Right forelimb (tissue), 1 donor: ENCODE measurements at regions not wholly inside any gene's neighbourhood (a gene's known extent, or its start where the extent isn't known, plus 50 kb on each side); places are given as distances from the start of the nearest gene placed in this dataset.

ENCODE experiments used
- DNase-seq: peaks from one replicate; pipeline ENCODE4 v3.0.0-alpha.2; 2018

DNA sequence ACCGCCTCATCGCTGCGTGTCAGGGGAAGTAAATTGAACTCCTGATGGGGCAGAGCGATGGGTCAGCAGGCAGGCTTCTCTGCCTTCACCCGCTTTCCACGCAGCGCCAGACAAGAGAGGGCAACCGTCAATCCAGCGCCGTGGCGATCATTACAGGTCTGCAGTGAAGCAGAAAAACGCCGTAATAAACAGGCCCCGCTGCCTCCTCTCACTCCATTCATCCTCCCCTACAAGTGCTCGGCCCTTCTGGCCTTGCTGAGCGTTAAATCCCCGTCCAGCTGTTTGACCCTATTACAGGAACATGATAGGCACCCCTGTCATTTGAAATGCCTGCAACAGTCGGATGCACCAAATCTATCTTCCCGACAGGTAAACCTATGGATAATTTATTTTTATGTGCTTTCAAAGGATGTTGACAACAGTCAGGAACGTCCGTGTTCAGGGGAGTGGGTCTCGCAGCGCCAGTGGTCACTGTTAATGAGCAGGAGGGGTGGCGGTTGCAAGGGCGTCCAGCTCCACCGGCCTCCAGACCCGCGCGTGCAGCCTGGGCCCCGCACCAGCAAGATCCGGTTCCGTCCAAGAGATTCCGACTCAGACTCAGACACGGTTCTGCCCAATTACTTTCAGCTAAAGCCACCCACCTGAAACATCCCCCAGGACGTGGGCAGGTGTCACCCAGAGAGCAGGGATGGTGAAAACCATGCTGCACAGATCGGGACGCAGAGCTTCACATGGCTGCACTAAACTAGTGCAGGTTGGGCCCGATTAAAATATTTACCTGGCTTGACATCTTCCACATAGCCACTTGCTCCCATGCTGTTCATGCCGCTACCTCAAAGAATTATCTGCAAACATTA, 508.0 kb upstream of the MGMT start:
- no peak for DNase-seq

DNA sequence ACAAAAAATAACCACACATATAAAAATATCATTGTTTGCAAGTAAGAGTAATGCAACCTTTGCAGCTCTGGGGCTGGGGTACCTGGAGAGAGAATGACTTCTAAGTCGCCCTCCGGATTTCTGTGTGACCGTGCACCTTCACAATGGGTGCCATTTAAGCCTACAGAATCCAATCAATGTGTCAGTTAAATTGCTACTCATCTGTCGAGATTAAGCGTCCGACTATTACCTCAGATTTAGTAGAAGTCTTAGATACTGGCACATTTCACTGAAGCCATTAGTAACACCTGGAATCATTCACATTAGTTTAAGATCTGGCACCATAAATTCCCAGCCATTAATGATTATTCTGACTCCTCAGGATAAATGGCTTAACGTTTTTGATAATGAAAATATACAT, 507.3 kb upstream of the MGMT start:
- no peak for DNase-seq

DNA sequence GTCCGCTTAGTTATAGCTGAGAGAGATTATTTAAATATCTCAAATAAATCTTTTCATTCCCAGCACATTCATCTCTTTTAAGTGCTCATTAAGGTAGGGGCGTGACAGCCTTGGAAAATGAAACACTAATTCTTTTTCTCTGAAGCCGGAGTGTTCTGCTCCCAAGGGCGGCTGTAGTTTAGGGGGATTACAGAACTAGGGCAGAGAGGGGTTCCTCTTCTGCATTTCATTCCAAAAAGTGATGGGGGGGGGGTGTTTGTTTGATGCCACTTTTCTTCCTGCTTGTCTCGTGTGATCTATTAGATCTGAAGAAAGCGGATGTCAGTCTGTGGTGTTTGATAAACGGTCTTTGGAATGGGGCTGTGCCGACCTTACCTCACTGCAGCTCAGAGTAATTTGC, 506.5 kb upstream of the MGMT start:
- DNase-seq: no peak

DNA sequence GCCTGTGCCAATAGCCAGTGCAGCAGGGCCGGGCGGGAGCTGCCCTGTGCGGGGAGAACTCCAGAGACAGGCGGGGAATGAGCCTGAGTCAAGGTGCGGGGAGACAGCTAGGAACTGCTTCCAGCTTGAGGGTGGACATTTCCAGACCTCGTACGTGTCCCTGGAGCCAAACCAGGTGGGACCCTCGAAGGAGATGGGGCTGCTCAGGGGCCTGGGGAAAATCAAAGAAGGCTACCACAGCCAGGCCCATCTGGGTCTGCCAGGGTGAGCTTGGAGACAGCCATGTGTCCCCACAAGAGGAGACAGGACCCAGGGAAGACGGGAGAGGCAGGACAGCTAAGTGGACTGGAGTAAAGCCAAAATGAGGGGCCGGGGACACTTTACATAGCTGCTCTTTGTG, 504.9 kb upstream of the MGMT start:
- DNase-seq: no peak

DNA sequence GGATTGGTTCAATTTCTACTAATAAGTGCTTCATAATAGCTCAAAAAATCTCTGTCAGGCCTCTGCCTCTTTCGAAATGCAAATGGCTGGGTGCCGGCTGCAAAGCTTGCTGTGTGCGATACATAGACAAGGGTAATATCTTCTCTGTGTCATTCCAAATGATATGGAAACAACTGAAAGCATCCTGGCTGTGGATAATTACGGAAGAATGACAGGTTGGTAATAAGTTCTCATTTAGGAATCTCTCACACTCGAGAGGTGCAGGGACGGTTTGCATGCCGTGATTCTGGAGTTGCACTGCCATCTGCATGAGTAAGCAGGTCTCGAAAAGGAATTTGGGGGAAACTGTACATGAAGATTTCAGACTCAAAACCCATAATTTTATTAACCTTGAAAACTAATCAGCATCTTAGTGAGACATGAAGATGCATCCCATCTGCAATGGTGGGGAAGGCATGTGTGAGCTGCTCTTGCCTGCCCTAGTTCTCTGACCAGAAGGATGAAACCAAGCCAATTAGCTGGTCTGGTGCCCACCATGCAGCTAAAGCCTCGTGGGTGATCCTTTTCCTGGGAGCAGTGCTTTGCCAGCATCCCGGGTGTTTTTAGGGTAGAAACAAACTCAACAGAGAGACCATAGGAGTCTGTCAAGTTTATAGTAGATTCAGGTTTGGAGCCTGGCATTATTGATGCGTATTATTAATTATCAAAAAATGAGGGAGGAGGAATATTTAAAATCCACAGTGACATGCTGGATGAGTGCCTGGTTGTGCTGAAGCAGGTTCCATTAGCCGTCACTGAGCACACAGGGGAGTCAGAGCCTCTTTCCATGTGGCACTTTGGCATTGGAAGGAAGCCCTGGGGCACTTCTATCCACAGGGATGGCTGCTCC, 503.6 kb upstream of the MGMT start:
- no peak for DNase-seq

DNA sequence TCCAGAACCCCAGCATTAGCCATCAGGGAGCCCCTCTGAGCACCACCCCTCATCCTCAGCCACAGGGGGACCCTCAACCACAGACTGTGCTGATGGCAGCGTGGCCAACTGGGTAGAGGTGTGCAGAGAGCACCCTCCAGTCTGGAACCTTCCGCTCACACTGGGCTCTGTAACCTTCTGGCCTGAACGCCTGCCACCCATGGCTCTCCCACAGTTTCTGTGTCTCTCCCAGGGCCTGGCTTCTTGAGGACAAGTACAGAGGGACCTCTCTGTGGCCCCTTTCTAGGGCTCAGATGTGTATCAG, 503.0 kb upstream of the MGMT start:
- no peak for DNase-seq

DNA sequence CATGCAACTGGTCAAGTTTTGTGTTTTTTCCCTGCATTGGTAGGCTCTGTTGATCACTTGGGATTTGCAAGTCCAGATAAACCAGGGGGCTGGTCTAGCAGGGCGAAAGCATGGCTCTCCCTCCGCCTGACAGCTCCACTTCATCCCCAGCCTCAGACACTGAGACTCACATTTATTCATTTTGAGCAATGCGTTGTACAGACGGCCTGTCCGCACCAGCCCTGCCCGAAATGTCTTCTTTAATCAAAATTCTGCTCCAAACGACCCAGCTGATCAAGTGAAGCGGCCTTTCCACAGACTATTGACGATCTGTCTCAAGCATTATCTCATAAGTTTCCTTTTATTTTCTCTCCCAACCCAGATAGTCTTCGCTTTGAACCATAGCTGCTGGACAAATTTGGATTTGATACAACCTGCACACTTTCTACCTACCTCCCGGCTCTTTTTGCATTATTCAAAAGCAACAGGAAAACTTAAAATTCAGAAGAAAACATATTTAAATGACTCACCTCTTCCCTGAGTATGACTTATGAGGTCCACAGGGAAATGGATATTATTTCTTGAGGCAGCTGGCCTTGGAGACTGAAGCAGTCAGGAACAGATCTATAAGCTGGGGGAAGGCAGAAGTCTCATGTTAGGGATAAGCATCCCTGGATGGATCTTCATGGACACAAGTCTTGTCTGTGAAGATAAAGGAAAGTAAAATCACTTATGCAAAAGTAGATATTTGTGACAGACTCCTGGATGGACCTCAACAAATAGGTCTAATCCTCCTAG, 498.9 kb upstream of the MGMT start:
- DNase-seq: no peak

DNA sequence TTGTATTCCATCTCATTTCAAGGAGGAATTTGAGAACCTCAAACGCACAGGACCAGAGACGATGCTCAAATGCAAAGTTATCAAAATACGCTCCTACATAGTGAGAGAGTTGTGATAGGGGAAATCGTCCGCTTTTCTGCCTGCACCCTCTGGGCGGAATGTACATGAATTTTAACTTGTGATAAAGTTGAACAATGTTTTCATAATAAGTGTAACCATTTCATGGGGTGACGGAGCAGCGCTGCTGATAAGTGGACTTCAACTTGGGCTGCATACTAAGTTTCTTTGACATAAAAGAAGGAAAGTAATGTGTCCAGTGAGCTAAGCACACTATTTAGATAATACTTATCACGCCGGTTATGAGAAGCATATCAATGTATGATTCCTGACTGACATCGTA, 497.5 kb upstream of the MGMT start:
- no peak for DNase-seq

DNA sequence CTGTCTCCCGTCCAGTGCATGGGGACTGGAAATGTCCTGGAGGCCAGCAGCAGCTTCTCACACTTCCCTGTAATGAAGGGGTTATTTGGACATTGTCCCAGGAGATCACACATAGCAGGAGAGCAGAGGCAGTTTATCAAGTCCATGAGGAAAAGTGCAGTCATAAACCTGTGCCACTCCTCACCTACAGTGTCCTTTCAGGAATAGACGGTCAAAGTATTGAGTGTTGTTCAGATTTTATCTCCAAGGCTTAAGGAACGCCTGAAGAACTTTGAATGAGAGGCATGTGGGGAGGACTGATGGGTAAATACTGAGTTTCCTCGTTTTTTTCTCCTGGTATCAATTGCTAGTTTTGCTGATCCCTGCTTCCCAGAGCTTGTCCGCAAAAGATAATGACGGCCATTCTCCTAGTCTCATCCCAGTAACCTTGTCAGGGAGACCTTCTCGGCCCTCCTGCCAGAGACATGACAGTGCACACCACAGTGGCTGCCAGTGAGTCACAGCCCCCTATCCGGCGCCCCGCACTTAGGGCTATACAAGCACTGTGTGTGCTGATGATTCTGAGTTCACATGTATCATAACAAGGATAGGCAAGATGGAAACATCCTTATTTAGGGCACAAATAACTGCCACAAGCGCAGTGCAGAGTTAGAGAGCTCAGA, 495.5 kb upstream of the MGMT start:
- no peak for DNase-seq

DNA sequence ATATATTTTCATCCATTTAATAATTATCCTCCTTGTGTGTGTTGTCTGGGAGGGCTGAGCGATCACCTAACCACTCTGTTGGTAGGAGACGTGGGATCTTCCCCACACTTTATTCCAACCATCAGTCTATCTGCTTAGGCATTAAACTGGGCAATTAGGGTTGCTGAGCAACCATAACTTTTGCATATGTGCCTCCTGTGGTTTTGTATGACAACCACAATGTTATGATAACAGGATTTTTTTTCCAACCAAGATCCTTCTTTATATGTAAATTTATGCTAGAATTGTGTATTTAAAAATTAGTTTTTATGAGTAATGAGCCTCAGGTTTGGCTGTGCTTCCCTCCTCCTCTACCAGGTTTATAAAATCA, 495.0 kb upstream of the MGMT start:
- DNase-seq: no peak

DNA sequence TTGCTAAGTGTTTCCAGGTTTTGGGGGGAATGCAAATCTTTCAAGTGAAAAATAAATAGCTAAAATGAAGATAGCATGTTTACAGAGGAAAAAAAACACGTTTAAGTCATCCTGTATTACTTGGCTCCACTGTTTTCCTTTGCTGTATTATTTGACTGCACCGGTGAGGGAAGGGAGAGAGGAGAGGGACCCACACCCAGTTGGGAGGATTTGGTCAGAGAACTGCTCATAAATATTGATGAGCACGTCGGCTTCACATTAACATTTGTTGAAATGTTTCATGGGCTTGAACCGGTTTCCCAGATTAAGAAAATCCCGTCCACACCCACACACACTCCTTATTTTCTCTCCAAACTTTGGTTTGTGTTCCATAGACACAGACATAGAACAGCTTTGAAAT, 493.8 kb upstream of the MGMT start:
- no peak for DNase-seq

DNA sequence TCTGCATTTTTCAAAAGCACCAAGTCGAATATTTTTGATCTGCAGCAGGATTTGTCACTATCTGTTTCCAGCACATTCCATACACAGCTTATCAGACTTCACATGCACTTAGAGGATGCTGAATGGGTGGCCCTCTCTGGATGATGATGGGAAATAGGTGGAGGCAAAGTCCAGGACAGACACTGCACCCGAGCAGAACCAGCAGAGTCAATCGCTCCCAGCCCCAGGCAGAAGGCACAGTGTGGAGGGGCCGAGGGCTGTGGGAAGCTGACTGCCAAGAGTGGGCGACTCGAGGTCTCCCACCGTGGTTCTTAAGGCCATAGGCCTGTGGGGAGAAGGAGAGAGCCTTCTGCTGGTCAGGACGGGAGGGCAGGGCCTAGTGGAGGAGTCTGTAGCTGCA, 490.2 kb upstream of the MGMT start:
- DNase-seq: no peak

DNA sequence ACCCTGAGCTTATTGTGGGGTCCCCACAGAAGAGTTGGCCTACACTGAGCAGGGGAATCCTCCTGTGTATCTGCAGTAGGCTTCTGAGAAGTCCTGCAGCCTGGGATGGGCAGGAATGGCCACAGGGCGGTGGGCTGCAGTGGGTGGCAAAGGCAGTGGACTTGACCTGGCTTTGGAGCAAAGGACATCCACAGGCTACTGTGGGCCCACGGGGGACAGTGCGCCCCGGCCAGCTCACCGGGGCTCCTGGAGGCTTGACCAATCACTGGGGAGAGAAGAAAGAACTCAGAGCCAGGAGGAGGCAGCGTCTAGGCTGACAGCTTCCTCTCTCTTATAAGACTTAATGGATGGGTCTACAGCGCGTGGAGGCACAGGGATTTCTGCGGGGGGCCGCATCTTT, 488.8 kb upstream of the MGMT start:
- no peak for DNase-seq

DNA sequence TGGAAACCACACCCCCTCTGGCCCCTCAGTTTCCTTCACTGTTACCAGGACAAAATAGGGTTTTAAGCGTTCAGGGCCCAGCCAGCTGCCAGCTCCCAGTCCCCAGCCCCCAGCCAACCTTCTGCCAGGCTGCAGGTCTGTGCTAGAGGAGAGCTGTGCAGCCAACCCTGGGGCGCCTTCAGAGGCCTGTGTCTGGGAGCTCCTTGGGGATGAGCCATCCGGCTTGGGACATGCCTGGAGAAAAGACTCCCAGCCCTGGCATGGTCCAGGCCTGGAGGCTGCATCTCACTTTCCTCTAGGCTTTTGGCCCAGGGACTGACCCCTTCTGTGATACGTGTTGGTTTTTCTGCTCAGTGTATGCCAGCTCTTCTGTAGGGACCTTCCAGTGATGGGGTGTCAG, 487.6 kb upstream of the MGMT start:
- no peak for DNase-seq

DNA sequence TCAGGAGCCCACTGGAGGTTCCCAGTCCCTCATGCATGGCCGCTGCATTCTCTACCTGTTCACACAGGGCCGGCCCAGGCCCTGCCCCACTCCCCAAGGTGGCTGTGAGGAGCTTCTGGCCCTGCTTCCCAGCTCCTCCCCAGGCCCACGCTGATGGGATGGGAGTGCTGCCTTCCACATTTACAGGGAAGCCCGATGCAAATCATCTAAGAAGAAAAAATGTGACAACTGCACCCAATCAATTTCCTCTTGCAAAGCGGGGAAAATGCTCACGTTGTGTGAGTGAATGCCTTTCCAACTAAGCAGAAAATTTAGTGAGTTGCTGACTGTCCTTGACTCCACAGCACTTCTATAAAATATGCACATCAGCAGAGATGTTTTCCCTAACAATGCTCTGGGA, 485.8 kb upstream of the MGMT start:
- DNase-seq: no peak

DNA sequence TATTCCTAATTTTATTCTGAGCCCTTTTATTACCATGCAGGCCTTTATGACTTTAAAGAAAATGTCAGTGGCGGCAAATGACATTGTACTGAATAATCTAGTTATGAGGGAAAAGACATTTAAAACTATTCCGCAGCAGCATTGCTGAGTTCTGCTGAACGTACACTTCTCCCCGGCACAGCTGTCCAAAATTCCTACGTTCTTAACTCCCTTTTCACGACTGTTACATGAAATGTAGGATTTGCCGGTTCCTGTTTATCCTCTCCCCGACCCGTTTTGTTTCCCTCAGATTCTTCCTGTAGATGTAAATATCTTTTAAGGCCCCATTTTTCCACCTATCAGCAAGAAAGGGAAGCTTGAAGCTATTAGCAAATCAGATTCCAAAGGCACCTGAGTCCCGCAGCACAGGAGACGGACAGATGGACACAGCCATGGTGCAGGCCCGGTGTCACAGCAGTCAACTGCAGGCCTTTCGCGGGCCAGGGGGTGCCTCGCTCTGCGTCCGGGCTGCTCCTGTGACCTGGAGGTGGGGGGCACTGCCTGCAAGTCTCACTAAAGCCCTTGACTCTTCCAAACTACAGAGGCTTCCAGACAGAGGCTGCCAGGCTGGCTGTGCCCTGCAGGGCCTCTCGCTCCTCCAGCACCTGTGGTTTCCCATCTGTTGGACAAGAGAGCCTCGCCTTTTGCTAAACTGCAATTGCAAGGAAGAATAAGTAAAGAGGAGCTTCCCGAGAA, 485.0 kb upstream of the MGMT start:
- DNase-seq: no peak

DNA sequence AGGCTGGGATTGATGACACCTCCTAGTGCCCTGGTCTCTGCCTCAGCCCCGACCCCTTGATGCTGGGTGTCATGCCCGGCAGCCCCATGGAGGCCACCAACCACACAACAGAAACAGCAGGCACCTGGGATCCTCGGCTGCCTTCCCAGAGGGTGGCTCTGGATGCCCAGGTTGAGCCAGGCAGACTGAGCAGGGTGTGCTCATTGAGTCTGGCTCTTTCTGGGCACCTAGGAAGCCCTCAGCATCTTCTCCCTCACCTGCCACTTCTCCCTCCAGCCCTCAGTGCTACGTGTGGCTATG, 484.5 kb upstream of the MGMT start:
- no peak for DNase-seq

DNA sequence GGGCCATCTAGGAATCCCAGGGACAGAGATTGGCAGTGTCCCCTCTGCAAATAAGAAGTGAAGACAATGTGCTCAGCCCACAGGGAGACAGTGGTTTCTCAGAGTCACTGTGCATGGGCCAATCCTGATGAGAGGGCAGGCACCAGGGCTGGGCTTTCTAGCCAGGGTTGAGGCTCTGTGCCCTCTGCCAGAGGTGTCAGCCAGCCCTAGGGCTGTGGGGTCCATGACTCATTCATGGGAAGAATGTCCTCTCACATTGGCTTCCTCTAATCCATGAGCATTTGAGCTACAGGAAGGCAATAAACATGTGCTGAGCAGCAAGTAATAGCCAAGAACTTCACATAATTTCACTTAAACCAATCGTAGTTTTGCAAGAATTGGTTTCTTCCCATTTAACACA, 482.0 kb upstream of the MGMT start:
- no peak for DNase-seq

DNA sequence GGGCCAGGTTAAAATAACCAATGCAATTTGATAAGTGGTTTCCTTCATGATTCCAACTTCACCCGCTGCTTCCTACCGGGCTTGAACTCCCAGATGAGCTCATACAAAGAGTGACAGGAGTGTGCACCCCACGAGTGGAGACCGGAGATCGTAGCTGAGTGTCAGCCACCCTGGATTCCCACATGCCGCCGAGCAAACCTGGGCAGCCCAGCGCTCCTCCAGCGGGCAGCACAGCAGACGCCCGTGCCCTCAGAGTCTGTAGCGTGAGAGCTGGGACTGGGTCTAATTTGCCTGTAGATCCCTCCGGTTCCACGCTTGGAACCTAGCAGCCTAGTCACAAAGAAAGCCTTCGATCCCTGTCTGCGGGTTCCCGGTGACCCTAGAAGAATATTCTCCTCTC, 476.1 kb upstream of the MGMT start:
- DNase-seq: no peak

DNA sequence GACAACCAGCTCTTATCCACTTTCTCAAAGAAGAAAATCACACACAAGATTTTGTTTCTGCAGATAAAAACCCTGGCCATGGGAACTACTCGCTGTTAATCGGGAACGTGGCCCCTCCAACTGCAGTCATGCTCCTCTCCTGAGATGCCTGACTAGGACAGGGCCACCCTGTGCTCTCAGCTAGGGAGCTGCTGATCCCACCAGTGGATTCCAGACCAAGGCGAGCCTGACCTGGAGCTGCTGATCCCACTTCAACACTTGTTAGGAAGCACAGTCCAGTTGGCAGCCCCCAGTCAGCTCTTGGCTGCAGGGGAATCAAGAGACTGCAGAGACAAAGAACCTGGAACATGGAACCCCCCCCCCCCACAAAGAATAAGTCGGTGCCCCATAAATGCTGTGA, 474.3 kb upstream of the MGMT start:
- DNase-seq: no peak

DNA sequence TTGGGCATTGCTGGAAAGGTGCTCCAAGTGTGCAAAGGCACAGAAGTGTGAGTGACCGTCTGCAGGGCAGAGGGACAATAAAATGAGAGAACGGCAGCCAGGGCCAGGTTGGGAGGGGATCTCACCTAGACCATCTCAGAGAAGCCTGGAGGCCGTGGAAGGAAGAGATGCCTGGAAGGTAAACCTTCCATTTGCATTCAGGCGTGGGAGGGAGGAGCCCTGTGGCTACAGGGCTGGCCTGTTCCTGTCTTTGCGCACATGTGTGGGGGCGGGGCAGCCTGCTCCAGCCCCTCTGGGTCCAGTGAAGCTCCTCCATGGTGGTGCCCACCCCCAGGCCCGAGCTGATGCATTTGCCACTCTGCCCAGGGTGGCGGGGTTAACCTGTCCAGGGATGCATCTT, 473.6 kb upstream of the MGMT start:
- no peak for DNase-seq

DNA sequence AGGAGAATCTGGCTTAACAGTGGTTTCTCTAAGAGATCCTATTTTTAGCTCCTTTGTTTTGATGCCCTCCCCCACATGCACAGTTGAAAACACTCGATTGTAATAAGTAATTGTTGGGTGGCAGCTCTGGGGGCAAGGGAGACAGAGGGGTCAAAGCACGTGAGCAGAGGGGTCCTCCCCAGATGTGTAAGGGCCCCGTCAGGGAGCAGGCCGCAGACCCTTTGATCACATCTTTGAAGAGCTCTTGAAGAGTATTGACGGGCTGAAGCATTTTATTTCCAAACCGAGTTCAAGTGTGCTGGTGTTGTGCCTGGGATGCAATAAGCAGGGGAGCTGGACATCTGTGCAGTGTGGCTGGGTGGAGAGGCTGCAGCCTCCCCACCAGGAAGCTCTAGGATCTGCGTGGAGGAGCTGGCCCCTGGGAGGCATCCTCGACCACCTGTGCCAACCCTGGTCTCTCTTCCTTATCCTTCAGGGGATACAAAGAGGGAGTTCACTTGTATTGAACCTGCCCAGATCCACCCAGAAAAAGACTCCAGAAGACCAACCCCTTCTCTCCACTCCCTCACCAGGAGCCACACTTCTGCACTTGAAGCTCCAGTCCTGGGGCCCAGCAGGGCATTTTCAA, 473.0 kb upstream of the MGMT start:
- no peak for DNase-seq
